Fibroblast of the aortic adventitia (primary cell): ENCODE measurements at regions not wholly inside any gene's neighbourhood (a gene's known extent, or its start where the extent isn't known, plus 50 kb on each side); places are given as distances from the start of the nearest gene placed in this dataset.
"Not testable (repeated sequence)": the region's sequence is repeated elsewhere in the genome, so short reads cannot be mapped to it uniquely, and the experiment has no call there.

Experiments used
- DNase-seq: peaks from one replicate; pipeline ENCODE4 v3.0.0-alpha.2; 2010; ENCODE audit warnings: low read depth
- H3K4me3 ChIP-seq: 2 replicates; pipeline ENCODE4 v1.5.1; 2011; ENCODE audit warnings: low read depth, mild to moderate bottlenecking, control low read depth, low read length, moderate library complexity
- CTCF ChIP-seq: IDR thresholded peaks from 2 replicates; pipeline ENCODE4 v1.5.1; 2011; ENCODE audit warnings: mild to moderate bottlenecking, low read length, control low read depth, inconsistent platforms; ENCODE audit not compliant: insufficient read depth

GRCh38 chr5:100693481-100693880 lies 158.3 kb downstream of the FAM174A start:
- no peak overlapping the region for H3K4me3 ChIP-seq
- no peak for DNase-seq
- no peak for TF ChIP-seq CTCF

GRCh38 chr5:100694100-100694499 lies 158.9 kb downstream of the FAM174A start:
- no peak overlapping the region for H3K4me3 ChIP-seq
- no peak for TF ChIP-seq CTCF
- DNase-seq = no peak

GRCh38 chr5:100697970-100698369 lies 162.8 kb downstream of the FAM174A start:
- H3K4me3 ChIP-seq = no peak overlapping the region
- TF ChIP-seq CTCF = peak; percentile 24
- no peak for DNase-seq

GRCh38 chr5:100706776-100707175 lies 171.6 kb downstream of the FAM174A start:
- H3K4me3 ChIP-seq = no peak overlapping the region
- peak; percentile 15 for DNase-seq
- peak; percentile 46 for TF ChIP-seq CTCF

- DNase-seq = no peak
- no peak overlapping the region for H3K4me3 ChIP-seq
- no peak for TF ChIP-seq CTCF
These were observed 173.5 kb downstream of the FAM174A start for GRCh38 chr5:100708645-100709171.

GRCh38 chr5:100709771-100710170 lies 174.6 kb downstream of the FAM174A start:
- no peak for DNase-seq
- H3K4me3 ChIP-seq = no peak overlapping the region
- TF ChIP-seq CTCF = no peak

GRCh38 chr5:100714780-100715179 lies 179.6 kb downstream of the FAM174A start:
- not testable (repeated sequence) for H3K4me3 ChIP-seq, DNase-seq
